Activated CD4-positive, alpha-beta T cell treated with anti-CD3 and anti-CD28 coated beads, Interleukin-2, Interleukin-4, amounts not matched to agents 100 ng/mL and 50 ng/mL, durations not matched to agents 16 hours and 8 hours (primary cell): ENCODE measurements at regions not wholly inside any gene's neighbourhood (a gene's known extent, or its start where the extent isn't known, plus 50 kb on each side); places are given as distances from the start of the nearest gene placed in this dataset.
A peak's percentile ranks its signal among the peaks of the same experiment; 100 is the strongest.
"Not testable (repeated sequence)": the region's sequence is repeated elsewhere in the genome, so short reads cannot be mapped to it uniquely, and the experiment has no call there.

ENCODE experiments used
- DNase-seq: peaks from one replicate; pipeline ENCODE4 v3.0.0-alpha.2; 2020; ENCODE audit warnings: low spot score

DNA sequence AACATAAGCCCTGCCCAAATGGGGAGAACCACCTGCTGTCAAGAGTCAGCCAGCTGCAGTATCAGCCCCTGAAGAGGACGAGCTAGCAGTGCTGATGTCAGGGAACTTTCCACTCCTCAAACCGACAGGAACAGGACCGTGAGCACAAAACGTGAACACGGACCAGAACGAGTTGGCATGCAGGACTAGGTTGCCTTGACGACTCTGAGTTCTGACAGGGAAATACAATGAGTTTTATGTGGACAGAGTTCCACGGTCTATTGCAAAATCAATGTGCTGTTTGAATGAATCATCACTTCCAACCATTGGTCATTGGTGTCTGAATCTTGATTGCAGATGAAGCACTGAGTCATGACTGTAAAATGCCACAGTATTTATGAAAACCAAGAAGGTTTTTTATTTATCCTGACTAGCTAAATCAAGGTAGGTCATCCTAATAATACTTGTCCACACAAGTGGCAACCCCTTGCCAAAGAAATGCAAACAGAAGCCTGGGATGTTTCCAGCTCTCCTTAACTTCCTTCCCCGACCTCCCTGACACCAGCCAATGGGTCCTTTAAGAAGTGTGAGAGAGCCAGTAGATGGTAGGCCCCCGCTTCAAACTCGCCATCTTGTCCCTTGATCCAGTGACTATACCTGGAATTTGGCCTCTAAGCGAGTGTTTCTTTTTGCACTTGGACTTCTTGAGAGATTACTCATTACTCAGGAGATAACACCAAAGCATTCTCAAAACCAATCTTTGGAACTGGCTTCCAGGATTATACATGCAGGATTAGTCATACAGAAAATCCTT, 119.6 kb downstream of the ASB7 start:
- peak; percentile 7 for DNase-seq

DNA sequence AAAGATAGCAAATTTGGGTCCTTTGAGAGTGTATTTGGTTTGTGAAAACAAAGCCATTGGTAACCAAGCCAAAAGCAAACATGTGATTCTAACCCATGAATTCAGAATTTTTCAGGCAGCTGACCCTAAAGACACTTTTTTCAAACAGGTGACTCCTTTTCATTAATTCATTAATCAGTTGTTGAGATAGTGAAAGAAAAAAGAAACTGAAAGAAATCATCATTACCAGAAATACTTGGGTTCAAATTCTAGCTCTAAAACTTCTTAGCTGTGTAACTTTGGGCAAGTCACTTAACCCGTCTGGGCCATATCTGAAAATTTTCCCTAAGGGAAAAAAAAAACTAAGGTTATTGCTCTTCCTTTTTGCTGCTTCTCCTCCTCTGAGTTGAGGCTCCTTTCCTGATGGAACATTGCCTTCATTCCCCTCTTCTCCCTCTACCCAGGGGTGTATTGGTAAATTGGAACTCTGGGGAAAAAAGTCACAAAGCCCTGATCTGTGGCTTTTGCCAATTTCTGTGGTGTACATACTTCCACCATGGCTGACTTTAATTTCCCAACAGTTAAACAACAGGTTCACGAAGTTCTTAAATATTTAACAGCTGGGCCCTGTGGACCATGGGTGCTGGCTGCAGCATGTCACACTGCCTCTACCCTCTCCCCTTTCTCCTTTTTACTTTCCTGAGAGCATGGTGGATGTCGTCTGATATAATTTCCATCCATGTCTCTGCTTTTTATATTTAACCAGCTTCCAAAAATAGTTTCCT, 120.3 kb downstream of the ASB7 start:
- no peak for DNase-seq

DNA sequence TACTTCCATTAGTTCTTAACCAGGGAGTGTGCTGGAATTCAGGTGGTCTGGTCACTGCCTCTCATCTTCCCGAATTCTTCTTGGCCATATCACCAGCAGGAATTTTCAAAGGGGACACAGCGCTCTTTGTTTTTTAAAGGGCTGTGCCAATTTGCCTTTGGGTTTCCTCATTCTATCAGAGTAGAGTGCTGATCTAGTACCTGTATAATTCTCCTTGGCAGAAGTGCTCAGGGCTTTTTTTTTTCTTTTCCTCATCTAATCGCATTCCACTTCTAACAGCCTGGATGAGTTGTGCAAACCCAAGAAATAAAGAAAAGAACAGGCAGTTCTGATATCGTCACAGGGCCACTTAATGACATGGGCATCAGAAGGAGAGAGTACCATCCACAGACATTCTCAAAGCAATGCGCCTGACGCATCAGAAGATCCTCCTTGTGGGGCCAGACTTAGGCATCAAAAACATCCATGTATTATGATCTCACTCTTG, 121.0 kb downstream of the ASB7 start:
- no peak for DNase-seq

DNA sequence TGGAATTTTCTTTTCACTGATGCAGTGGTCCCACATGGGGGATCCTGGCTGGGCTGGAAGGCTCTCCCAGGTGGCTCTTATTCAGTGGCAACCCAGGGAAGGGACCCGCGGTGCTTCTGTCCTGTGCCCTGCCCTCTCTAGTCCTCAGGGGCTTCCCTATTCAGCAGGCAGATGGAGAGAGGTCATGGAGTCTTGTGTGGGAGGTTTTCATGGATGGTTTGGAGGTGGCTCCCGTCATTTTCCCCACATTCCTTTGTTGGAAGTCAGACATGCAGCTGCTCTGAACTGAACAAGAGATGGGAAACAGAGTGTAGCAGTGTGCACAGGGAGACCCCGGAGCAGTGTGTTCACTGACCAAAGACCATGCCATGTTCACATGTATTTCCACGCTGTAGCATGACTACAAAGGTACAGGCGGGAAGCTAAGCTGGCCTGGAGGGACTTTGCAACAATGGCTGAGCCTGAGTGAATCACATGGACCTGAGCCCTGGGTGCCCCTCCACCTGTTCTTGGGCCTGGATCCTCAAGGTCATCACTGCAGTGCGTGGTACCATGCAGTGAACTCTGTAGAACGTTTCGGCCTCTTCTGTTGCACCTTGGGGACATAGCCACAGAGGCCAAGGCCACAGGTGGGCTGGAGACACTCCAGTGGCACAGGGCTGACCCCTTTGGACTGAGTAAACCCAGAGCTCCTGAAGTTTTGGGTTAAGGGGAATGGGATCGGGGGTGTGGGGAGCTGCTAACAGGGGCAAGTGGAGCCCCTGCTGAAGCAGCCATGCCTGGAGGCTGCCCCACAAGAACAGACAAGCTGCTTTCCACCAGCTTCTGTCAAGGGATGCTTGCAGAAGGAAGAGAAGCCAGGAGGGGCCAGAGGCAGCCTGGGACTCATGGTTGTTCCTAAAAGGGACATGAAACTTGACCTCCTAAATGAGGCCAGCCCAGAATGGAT, 123.0 kb downstream of the ASB7 start:
- no peak for DNase-seq

DNA sequence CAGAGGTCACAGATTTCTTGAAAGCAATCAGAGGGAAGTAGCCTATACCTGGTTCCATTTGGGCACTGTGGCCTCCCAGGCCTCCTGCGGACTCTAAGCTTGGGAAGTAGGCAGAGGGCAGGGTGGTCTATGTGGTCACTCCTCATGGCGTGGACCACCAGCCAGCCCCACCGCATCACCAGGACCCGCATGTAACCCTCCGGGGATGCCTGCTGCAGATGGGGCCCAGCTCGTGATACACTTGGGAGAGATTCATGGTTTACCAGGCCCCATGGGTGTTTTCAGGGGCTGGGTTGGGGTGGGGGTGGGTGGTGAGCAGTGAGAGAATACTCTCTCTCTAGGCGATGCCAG, 123.7 kb downstream of the ASB7 start:
- DNase-seq, result no peak

DNA sequence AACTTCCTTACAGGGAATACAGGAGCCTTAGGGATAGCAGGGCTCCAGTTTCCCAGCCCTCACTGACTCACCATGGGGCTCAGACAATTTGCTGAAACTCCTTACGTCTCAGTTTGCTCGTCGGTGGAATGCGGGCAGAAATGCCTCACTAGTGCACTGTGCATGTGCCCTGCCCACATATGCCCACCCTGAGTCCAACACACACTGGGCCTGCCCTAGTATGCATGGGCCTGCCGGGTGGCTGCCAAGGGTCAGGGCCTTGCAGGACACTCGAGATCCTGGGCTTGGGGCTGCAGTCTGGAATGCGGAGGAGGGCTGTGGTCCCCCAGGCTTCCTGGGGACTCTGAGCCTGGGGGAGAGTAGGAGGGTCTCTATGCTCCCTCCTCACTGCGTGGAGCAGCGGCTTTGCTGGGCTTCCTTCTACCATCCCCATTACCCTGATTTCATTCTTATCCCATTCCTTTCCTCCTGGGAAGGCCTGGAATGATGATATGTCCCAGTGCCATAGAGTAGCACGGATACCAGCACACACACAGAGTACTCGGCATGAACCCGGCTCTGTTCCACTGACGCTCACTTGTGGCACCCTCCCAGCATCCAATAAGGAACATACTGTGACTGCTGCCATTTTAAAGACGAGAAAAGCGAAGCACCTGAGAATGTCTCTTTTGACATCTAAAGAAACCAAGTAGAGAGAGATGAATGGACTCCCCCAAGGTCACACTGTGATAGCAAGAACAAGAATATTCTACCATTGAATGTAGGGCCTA, 124.2 kb downstream of the ASB7 start:
- DNase-seq, result no peak

DNA sequence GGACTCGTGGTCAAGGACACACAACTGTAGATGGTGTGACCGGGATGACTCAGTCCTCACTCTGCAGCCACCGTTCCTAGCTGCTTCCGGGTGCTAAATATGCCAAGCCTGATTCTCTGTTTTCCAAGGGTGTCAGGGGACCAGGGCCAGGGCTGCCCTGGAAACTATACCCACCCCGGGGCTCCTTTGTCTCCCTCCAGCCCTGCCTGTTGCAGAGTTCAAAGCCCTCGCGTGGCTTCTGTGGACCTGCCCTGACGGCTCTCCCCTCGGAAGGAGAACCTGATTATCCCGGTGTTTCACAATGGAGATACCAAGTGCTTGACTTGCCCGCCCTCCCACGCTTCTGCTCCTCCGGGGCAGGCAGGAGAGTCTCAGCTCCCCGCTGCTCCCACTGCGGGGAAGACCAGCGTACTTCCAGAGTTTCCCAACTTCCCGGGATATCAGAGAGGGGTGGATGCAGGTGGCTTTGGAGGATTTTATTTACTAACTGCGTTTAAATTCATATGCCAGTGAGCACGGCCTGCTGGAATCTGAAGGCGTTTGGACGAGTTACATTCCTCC, 125.0 kb downstream of the ASB7 start:
- DNase-seq, result no peak

DNA sequence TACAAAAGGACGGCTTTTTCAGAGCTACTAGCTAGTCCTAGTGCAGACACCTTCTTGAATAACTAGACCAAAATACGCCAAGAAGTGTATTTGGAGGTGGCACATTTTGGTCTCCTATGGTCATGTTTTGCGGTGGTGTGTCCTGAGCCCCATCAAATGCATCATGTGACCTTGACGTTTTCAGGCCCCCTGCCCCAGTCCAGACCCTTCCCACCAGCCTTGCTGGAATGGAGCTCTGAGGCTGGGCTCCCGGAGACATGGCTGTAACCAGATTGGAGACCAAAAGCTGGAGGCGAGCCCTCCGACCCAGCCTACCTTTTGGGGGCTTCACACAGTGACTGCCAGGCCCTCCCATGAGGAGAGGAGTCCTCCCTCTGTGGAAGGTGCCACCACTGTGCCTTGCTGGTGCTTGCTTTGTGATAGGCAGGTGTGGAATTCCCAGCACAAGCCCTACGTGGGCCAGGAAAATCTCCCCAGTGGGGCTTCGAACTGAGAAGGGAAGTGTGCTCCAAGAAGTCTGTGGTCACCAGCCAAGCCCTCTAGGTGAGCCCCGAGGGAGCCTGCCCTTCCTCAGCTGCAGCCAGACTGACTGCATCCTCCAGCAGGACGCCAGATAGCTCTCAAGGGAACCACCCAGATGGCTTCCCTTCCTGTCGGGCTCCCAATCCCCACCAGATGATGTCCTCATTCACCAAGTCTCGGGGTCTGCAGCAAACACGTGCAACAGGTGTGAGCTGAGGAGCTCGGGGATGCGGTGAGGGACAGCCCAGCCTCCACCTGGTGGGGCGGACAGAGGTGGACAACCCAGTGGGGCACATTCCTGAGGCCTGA, 126.2 kb downstream of the ASB7 start:
- no peak for DNase-seq

DNA sequence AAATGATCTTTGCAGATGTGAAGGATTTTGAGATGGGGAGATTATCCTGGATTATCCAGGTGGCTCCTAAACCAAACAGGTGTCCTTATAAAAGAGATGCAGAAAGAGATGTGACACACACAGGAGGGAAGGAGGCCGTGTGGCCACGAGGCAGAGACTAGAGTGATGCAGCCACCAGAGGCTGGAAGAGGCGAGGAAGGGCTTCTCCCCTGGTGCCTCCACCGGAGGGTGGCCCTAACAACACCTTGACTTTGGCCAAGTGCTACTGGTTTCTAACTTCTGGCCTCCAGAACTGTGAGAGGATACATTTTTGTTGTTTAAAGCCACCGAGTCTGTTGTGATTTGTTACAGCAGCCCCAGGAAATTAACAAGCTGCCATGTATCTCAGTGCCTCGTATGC, 127.1 kb downstream of the ASB7 start:
- DNase-seq, result no peak

DNA sequence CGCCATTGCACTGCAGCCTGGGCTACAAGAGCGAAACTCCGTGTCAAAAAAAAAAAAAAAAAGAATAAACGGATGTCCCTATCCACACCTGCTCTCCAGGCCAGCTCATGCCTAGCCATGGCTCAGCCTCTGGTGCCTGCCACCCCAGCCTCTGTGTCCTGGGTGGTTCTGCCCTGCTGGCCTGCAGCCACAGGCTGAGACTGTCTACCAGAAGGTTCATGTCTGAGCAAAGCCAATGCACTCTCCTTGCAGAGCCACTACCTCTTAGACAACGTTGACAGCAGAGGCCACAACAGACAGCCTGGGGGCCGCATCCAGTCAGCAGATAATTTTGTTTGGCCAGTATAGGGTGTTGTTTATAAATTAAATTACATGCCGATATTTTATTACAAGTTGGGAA, 127.7 kb downstream of the ASB7 start:
- no peak for DNase-seq

DNA sequence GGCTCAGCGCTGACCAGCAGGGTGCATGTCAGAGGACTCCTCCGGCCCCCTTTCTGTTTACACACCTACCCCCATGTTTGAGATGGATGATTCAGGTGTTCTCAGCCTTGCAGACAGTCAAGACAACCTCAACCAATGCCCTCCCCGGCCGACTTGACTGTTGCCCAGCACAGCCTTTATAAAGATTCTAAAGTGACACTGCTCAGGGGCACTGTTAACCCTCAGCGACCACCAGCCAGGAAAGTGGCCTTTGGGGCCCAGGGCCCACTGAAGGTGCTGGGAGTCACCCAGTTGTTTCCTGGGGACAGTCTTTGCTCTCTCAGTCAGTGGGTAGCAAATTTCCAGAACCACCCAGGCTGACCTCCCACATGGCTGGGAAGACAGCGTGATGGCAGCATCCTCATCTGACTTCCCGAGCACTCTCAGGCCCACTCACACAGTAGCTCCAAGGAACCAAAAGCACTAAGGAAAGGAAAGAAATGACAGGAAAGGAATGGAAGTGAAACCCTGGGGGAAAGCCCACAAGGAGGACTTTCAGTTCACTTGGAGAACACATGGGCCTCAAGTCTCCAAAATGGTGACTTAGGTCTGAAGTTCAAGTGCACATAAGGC, 128.4 kb downstream of the ASB7 start:
- DNase-seq, result no peak

DNA sequence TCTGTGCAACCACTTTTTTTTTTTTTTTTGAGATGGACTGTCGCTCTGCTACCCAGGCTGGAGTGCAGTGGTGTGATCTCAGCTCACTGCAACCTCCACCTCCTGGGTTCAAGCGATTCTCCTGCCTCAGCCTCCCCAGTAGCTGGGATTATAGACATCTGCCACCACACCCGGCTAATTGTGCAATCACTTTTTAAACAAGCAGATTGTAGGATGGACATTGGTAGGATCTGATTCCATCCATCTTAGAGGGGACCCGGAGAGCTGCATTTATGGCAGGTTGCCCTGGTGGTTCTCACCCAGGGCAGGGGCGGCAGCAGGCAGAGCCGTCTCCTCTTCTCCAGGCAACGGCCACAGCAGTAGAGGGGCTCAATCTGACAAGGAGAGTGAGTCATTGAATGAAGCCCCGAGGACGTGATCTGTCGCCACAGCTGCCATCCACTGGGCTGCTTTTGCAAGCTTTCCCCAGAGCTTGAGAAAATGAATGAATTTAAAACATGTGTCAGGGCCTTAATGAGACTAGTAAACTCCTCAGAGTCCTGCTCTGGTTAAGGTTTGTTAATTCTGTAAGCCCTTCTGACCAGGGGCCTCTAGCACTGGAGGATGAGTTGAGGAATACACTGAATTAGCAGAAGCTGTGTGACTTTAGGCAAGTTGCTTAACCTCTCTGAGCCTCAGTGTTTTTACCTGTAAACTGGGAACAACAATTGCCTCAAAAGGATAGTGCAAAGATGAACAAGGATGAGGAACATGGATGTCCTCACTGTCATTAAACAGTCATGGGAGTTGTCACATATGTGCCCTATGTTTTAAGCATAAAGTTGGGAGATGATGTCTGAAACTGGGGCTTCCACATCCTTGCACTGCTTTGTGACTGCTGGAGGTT, 129.1 kb downstream of the ASB7 start:
- DNase-seq, result no peak

DNA sequence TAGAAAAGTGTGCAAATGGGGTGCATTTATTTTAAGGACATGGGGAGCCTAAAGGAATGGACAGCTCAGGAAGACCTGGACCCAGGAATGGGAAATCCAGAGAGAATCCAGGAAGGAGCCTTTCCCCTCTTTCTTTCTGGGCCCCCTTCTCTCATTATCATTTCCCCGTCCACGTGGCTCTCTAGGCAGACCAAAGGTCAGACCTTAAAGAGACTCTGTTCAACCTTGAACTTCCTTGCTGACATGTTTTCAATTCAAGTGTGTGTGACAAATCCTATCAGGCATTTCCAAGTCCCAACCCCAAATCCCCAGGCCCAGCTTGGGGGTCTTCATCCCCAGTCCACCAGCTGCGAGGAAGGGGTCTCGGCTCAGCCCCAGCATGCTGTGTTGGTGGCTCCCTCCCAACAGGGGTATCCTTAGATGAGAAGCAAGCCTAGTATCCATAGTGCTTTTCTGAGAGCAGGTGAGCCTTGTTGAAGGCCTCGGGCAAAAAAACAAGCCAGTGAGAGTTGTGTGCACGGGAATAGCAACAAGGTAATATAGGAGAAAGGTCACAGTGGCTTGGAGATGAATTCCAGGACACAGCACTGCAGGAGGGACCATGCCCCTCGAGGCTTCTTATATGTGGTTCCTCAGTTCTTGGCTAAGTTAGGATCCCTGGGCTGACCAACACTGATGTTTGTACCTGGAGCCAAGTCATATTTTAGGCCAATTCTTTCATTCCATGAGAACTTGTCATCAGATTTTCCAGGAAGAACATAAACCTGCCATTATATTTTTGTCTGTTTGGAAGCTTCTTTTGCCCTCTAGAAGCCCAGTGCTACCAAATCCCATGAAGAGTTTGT, 130.0 kb downstream of the ASB7 start:
- DNase-seq, result no peak

DNA sequence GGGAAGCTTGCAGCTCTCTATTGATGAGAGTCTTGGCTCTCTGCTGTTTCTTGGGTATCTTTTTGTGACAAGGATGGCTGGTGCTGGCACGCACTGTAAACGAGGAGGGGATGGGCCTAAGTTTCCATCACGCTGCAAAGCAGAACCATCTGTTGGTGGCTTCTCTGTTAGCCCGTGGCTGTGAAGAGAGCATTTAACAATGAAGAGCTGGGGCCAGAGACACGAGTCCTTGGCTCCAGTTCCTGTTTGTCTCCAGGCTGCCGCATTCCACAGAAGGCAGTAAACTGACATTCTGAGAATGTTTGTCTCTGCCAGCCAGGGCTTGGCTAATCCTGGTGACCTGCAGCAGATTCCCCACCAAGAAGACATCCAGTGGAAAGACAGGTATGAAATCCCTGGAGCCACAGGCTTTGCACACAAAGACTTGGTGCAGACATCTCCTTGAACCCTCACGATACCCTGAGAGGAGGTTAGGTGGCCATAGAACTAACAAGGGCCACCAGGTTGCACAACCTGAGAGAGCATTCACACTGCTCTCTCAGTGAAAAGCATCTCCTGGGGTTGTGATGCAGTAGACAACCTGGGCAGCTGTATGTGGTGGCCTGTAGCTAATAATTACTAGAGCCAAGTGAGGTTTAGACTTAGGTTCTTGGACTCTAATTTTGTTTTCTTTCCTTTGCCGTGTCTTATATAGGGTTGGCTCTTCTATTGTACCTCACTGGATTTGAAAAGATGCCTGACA, 130.9 kb downstream of the ASB7 start:
- no peak for DNase-seq

DNA sequence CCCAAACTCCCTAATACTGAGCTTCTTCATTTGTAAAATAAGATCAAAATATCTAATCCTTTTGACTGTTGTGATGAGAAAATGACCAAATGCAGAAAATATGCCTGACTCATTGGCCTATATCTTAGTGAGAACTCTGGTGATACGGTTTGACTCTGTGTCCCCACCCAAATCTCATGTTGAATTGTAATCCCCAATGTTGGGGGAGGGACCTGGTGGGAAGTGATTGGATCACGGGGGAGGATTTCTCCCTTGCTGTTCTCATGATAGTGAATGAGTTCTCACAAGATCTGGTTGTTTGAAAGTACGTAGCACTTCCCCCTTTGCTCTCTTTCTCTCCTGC, 131.4 kb downstream of the ASB7 start:
- not testable (repeated sequence) for DNase-seq

DNA sequence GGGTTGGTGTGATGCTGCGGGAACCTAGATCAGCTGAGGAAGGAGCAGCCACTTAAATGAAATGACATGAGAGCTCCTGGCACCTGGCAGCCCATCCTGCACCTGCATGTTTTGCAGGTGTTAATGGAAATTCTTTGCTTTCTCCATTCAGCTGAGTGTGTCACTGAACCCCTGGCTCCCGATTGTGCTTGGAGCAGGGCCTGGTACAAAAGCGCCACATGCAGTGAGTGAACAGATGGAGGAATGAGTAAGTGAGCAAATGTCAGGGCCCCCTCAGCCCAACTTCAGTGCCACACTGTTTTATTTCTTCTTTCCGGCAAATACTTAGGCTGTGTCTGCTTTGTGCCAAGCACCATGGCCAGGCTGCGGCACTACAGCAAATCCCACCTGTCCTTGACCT, 132.2 kb downstream of the ASB7 start:
- DNase-seq, result no peak
